ENCODE measurements at regions not wholly inside any gene's neighbourhood (a gene's known extent, or its start where the extent isn't known, plus 50 kb on each side); places are given as distances from the start of the nearest gene placed in this dataset.

GRCh38 chr14:23861666-23862065 lies 91.9 kb upstream of the DHRS4 start:
- no peaks in the 10 kb centered on the region for H3K4me1 ChIP-seq
- no peaks in the 10 kb centered on the region for H3K9me3 ChIP-seq
- H3K27ac ChIP-seq = no peak overlapping the region
- no peak overlapping the region for H3K4me3 ChIP-seq
- TF ChIP-seq BCL3 (IDR thresholded peaks at IDR 0.05) (no peak), POLR2A (IDR thresholded peaks at IDR 0.05; ENCODE audit: low read length) (no peak), ATOH8 (CRISPR knock-in tag; IDR thresholded peaks at IDR 0.05; ENCODE audit: low read depth) (no peak), POLR2AphosphoS2 (conservative IDR thresholded peaks at IDR 0.05; ENCODE audit: low read length) (no peak), HES2 (IDR thresholded peaks at IDR 0.05) (no peak), TFCP2L1 (CRISPR knock-in tag; IDR thresholded peaks at IDR 0.05) (no peak), CTCF (IDR thresholded peaks at IDR 0.05) (no peak), RNF2 (IDR thresholded peaks at IDR 0.05; ENCODE audit: borderline replicate concordance, low read depth) (no peak), RAD21 (conservative IDR thresholded peaks at IDR 0.05 in 1 of 2, IDR thresholded peaks at IDR 0.05 in 1 of 2) (no peak), HOXA7 (CRISPR knock-in tag; IDR thresholded peaks at IDR 0.05) (no peak), CHD2 (IDR thresholded peaks at IDR 0.05; ENCODE audit: low read length, partially characterized antibody) (no peak), MAZ (IDR thresholded peaks at IDR 0.05; ENCODE audit: borderline replicate concordance, low read depth, low read length) (no peak)
- H3K4me2 ChIP-seq = no peak overlapping the region
- DNase-seq (ENCODE audit: low read depth in 1 of 2, low spot score in 1 of 2) (peak in 1 of 2 experiments; percentile 10), ATAC-seq (no peak), FAIRE-seq (no peak)
- ChIA-PET CTCF (no interaction called here), POLR2A (no interaction called here)
- 10% methylated on average over 2 of the region's 2 CpGs for WGBS (ENCODE audit: missing lambda C conversion rate)

- no peak for FAIRE-seq
- no peaks in the 10 kb centered on the region for H3K9me3 ChIP-seq
- ATAC-seq = no peak
- ChIA-PET POLR2A (no interaction called here), CTCF (no interaction called here)
- no peak overlapping the region for H3K27ac ChIP-seq
- 21% methylated on average over 2 of the region's 2 CpGs for WGBS (ENCODE audit: missing lambda C conversion rate)
- no peak for TF ChIP-seq MYC (IDR thresholded peaks at IDR 0.05; ENCODE audit: borderline replicate concordance, low read length)
- TF ChIP-seq ATOH8 (CRISPR knock-in tag; IDR thresholded peaks at IDR 0.05; ENCODE audit: low read depth) = no peak
- no peak for TF ChIP-seq CTCF (IDR thresholded peaks at IDR 0.05)
- no peak for TF ChIP-seq RFX5 (IDR thresholded peaks at IDR 0.05)
- no peak for TF ChIP-seq HOXB13 (CRISPR knock-in tag; IDR thresholded peaks at IDR 0.05; ENCODE audit: low read depth)
- no peak for TF ChIP-seq HEYL (CRISPR knock-in tag; IDR thresholded peaks at IDR 0.05)
- TF ChIP-seq ZFP36 (IDR thresholded peaks at IDR 0.05; ENCODE audit: borderline replicate concordance, partially characterized antibody) = no peak
- no peak for TF ChIP-seq TP53 (CRISPR knock-in tag; IDR thresholded peaks at IDR 0.05)
- no peak for TF ChIP-seq FOSL2 (IDR thresholded peaks at IDR 0.05)
- no peak for TF ChIP-seq FOSL2 (CRISPR knock-in tag; IDR thresholded peaks at IDR 0.05)
- TF ChIP-seq MAX (IDR thresholded peaks at IDR 0.05) = no peak
- TF ChIP-seq PHF8 (IDR thresholded peaks at IDR 0.05; ENCODE audit: borderline replicate concordance, low read depth) = no peak
- no peak for TF ChIP-seq CBX8 (IDR thresholded peaks at IDR 0.05)
- no peak for TF ChIP-seq REST (IDR thresholded peaks at IDR 0.05)
- TF ChIP-seq CHD2 (IDR thresholded peaks at IDR 0.05; ENCODE audit: low read length, partially characterized antibody) = no peak
- TF ChIP-seq HDAC2 (IDR thresholded peaks at IDR 0.05) = no peak
- no peak for TF ChIP-seq HOXA7 (CRISPR knock-in tag; IDR thresholded peaks at IDR 0.05)
- TF ChIP-seq BCL3 (IDR thresholded peaks at IDR 0.05) = no peak
- no peak for DNase-seq (ENCODE audit: low read depth in 1 of 2, low spot score in 1 of 2)
- H3K4me2 ChIP-seq = no peak overlapping the region
- H3K4me3 ChIP-seq = no peak overlapping the region
- no peaks in the 10 kb centered on the region for H3K4me1 ChIP-seq
Observed at GRCh38 chr14:23862513-23862912, 91.1 kb upstream of the DHRS4 start.
